ENCODE measurements at regions not wholly inside any gene's neighbourhood (a gene's known extent, or its start where the extent isn't known, plus 50 kb on each side); places are given as distances from the start of the nearest gene placed in this dataset.

- TF ChIP-seq POLR2AphosphoS5 (IDR thresholded peaks at IDR 0.05) (no peak), CTCF (IDR thresholded peaks at IDR 0.05) (no peak), POLR2A (IDR thresholded peaks at IDR 0.05) (no peak), EP300 (IDR thresholded peaks at IDR 0.05) (no peak)
Measured at GRCh38 chr22:22180738-22181285, 63.8 kb upstream of the VPREB1 start.

Measured in sigmoid colon (tissue), 4 donors.